Panc1 (cell line): ENCODE measurements at regions not wholly inside any gene's neighbourhood (a gene's known extent, or its start where the extent isn't known, plus 50 kb on each side); places are given as distances from the start of the nearest gene placed in this dataset.

Source experiments
- CTCF ChIP-seq: fragments of 450-650 bp; IDR thresholded peaks from 2 replicates; pipeline ENCODE4 v1.5.1; 2017; ENCODE audit warnings: mild to moderate bottlenecking
- POLR2AphosphoS5 ChIP-seq: IDR thresholded peaks from 2 replicates; pipeline ENCODE4 v1.6.1; 2012; ENCODE audit warnings: mild to moderate bottlenecking, low read depth, low read length, moderate library complexity
- SIN3A ChIP-seq: IDR thresholded peaks from 2 replicates; pipeline ENCODE4 v1.6.1; 2012; ENCODE audit warnings: low read depth, mild to moderate bottlenecking, low read length, moderate library complexity, borderline replicate concordance; ENCODE audit not compliant: insufficient read depth

- no peak for TF ChIP-seq CTCF
- no peak for TF ChIP-seq SIN3A
- no peak for TF ChIP-seq POLR2AphosphoS5
Measured at GRCh38 chr18:42281124-42281523, 326.1 kb downstream of the PIK3C3 start.
